ENCODE measurements at regions not wholly inside any gene's neighbourhood (a gene's known extent, or its start where the extent isn't known, plus 50 kb on each side); places are given as distances from the start of the nearest gene placed in this dataset.

- H3K4me2 ChIP-seq (ENCODE audit: insufficient read depth, low read length, poor library complexity, severe bottlenecking), result no peak overlapping the region
- no peak overlapping the region for H2AFZ ChIP-seq (ENCODE audit: low read length)
- no peak overlapping the region for H3K14ac ChIP-seq (ENCODE audit: low read length)
- no peaks in the 10 kb centered on the region for H3K79me1 ChIP-seq (ENCODE audit: low read depth, low read length)
- no peak overlapping the region for H3K4me3 ChIP-seq (ENCODE audit: low read length in 2 of 2)
- no peaks in the 10 kb centered on the region for H3K9me3 ChIP-seq (replicated peaks in 1 of 2; ENCODE audit: control insufficient read depth in 2 of 2, insufficient read depth in 1 of 2, low read depth in 1 of 2, low read length in 2 of 2)
- H3K4ac ChIP-seq (ENCODE audit: low read length), result no peak overlapping the region
- H3K27me3 ChIP-seq (ENCODE audit: control insufficient read depth in 3 of 3, insufficient read depth in 3 of 3, low read depth in 1 of 3, low read length in 3 of 3), result no peaks in the 10 kb centered on the region
- H3K36me3 ChIP-seq (replicated peaks in 1 of 2; ENCODE audit: control insufficient read depth in 2 of 2, insufficient read depth in 2 of 2, low read length in 2 of 2), result no peaks in the 10 kb centered on the region
- H4K8ac ChIP-seq (ENCODE audit: low read depth, low read length), result no peak overlapping the region
- no peak overlapping the region for H2BK15ac ChIP-seq (ENCODE audit: low read length)
- no peak for DNase-seq (ENCODE audit: low spot score)
- no CpG with 5 or more reads among the region's 1 CpG for WGBS, 2 donors (ENCODE audit: extremely low coverage in 2 of 2, insufficient read length in 2 of 2, insufficient replicate concordance in 1 of 2)
- no peak overlapping the region for H3K18ac ChIP-seq (ENCODE audit: low read length)
- no peak overlapping the region for H4K91ac ChIP-seq (ENCODE audit: low read depth, low read length, poor library complexity)
- no peak overlapping the region for H2BK120ac ChIP-seq (ENCODE audit: low read depth, low read length)
- H3K27ac ChIP-seq (replicated peaks; ENCODE audit: low read length), result no peak overlapping the region
- H3K4me1 ChIP-seq (ENCODE audit: control insufficient read depth in 2 of 2, insufficient read depth in 1 of 2, low read depth in 1 of 2, low read length in 2 of 2), result peaks cover 0 to 2% of the 10 kb centered on the region in 2 donors
- no peak overlapping the region for H2BK5ac ChIP-seq (ENCODE audit: low read length)
- H3K23ac ChIP-seq (ENCODE audit: low read depth, low read length, poor library complexity), result no peak overlapping the region
- H2AK5ac ChIP-seq (ENCODE audit: low read depth, low read length), result no peak overlapping the region
- no peak overlapping the region for H2BK12ac ChIP-seq (ENCODE audit: low read length)
- H3K9ac ChIP-seq (ENCODE audit: low read depth, low read length, poor library complexity), result no peak overlapping the region
Measured at GRCh38 chr18:42582266-42582665, 533.2 kb downstream of the RIT2 start.

DNA sequence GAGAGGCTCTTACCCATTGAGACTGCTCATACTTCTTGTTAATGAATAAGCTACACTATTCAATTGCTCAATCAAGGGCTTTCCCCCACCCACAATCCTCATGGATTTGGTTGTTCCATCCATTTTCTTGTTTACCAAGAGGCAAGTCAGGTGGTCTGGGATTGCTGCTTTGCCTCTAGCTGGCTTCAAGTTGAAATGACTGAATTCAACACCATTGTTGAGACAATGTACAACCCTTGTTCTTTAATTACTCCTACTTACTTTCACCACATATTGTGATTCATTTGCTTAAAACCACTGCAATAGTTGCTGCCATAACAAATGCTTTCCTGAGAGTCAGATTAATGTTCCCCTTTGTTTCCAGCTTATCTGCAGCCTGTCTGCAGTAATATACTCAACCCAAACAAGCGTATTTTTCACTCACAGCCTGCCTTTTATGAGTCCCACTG, 532.2 kb downstream of the RIT2 start:
- no peak overlapping the region for H3K27ac ChIP-seq (replicated peaks; ENCODE audit: low read length)
- no peak overlapping the region for H3K14ac ChIP-seq (ENCODE audit: low read length)
- no peak overlapping the region for H3K4me3 ChIP-seq (ENCODE audit: low read length in 2 of 2)
- H3K27me3 ChIP-seq (ENCODE audit: control insufficient read depth in 3 of 3, insufficient read depth in 3 of 3, low read depth in 1 of 3, low read length in 3 of 3), result no peaks in the 10 kb centered on the region
- H4K8ac ChIP-seq (ENCODE audit: low read depth, low read length), result no peak overlapping the region
- no CpG with 5 or more reads among the region's 1 CpG for WGBS, 2 donors (ENCODE audit: extremely low coverage in 2 of 2, insufficient read length in 2 of 2, insufficient replicate concordance in 1 of 2)
- H2BK120ac ChIP-seq (ENCODE audit: low read depth, low read length), result no peak overlapping the region
- H3K4me2 ChIP-seq (ENCODE audit: insufficient read depth, low read length, poor library complexity, severe bottlenecking), result no peak overlapping the region
- H2BK15ac ChIP-seq (ENCODE audit: low read length), result no peak overlapping the region
- no peak overlapping the region for H2AFZ ChIP-seq (ENCODE audit: low read length)
- H4K91ac ChIP-seq (ENCODE audit: low read depth, low read length, poor library complexity), result no peak overlapping the region
- H2BK5ac ChIP-seq (ENCODE audit: low read length), result no peak overlapping the region
- no peaks in the 10 kb centered on the region for H3K36me3 ChIP-seq (replicated peaks in 1 of 2; ENCODE audit: control insufficient read depth in 2 of 2, insufficient read depth in 2 of 2, low read length in 2 of 2)
- no peak for DNase-seq (ENCODE audit: low spot score)
- no peaks in the 10 kb centered on the region for H3K79me1 ChIP-seq (ENCODE audit: low read depth, low read length)
- no peak overlapping the region for H3K18ac ChIP-seq (ENCODE audit: low read length)
- H3K4ac ChIP-seq (ENCODE audit: low read length), result no peak overlapping the region
- no peak overlapping the region for H2AK5ac ChIP-seq (ENCODE audit: low read depth, low read length)
- H2BK12ac ChIP-seq (ENCODE audit: low read length), result no peak overlapping the region
- H3K4me1 ChIP-seq (ENCODE audit: control insufficient read depth in 2 of 2, insufficient read depth in 1 of 2, low read depth in 1 of 2, low read length in 2 of 2), result peaks cover 0 to 2% of the 10 kb centered on the region in 2 donors
- no peak overlapping the region for H3K23ac ChIP-seq (ENCODE audit: low read depth, low read length, poor library complexity)
- no peak overlapping the region for H3K9ac ChIP-seq (ENCODE audit: low read depth, low read length, poor library complexity)
- no peaks in the 10 kb centered on the region for H3K9me3 ChIP-seq (replicated peaks in 1 of 2; ENCODE audit: control insufficient read depth in 2 of 2, insufficient read depth in 1 of 2, low read depth in 1 of 2, low read length in 2 of 2)

GRCh38 chr18:42586601-42587000, 528.9 kb downstream of the RIT2 start:
- no peak overlapping the region for H4K8ac ChIP-seq (ENCODE audit: low read depth, low read length)
- H3K4me2 ChIP-seq (ENCODE audit: insufficient read depth, low read length, poor library complexity, severe bottlenecking), result no peak overlapping the region
- no peak overlapping the region for H2BK120ac ChIP-seq (ENCODE audit: low read depth, low read length)
- WGBS, 2 donors (ENCODE audit: extremely low coverage in 2 of 2, insufficient read length in 2 of 2, insufficient replicate concordance in 1 of 2), result no CpG with 5 or more reads among the region's 2 CpGs
- no peak overlapping the region for H3K18ac ChIP-seq (ENCODE audit: low read length)
- H3K9ac ChIP-seq (ENCODE audit: low read depth, low read length, poor library complexity), result no peak overlapping the region
- H2AK5ac ChIP-seq (ENCODE audit: low read depth, low read length), result no peak overlapping the region
- H3K9me3 ChIP-seq (replicated peaks in 1 of 2; ENCODE audit: control insufficient read depth in 2 of 2, insufficient read depth in 1 of 2, low read depth in 1 of 2, low read length in 2 of 2), result no peaks in the 10 kb centered on the region
- no peak for DNase-seq (ENCODE audit: low spot score)
- H2BK15ac ChIP-seq (ENCODE audit: low read length), result no peak overlapping the region
- no peak overlapping the region for H2BK5ac ChIP-seq (ENCODE audit: low read length)
- no peak overlapping the region for H3K14ac ChIP-seq (ENCODE audit: low read length)
- H3K36me3 ChIP-seq (replicated peaks in 1 of 2; ENCODE audit: control insufficient read depth in 2 of 2, insufficient read depth in 2 of 2, low read length in 2 of 2), result no peaks in the 10 kb centered on the region
- no peak overlapping the region for H3K4ac ChIP-seq (ENCODE audit: low read length)
- H3K27ac ChIP-seq (replicated peaks; ENCODE audit: low read length), result no peak overlapping the region
- peaks cover 0 to 2% of the 10 kb centered on the region in 2 donors for H3K4me1 ChIP-seq (ENCODE audit: control insufficient read depth in 2 of 2, insufficient read depth in 1 of 2, low read depth in 1 of 2, low read length in 2 of 2)
- no peak overlapping the region for H3K23ac ChIP-seq (ENCODE audit: low read depth, low read length, poor library complexity)
- no peak overlapping the region for H2AFZ ChIP-seq (ENCODE audit: low read length)
- no peak overlapping the region for H3K4me3 ChIP-seq (ENCODE audit: low read length in 2 of 2)
- H4K91ac ChIP-seq (ENCODE audit: low read depth, low read length, poor library complexity), result no peak overlapping the region
- no peak overlapping the region for H2BK12ac ChIP-seq (ENCODE audit: low read length)
- no peaks in the 10 kb centered on the region for H3K79me1 ChIP-seq (ENCODE audit: low read depth, low read length)
- no peaks in the 10 kb centered on the region for H3K27me3 ChIP-seq (ENCODE audit: control insufficient read depth in 3 of 3, insufficient read depth in 3 of 3, low read depth in 1 of 3, low read length in 3 of 3)

DNA sequence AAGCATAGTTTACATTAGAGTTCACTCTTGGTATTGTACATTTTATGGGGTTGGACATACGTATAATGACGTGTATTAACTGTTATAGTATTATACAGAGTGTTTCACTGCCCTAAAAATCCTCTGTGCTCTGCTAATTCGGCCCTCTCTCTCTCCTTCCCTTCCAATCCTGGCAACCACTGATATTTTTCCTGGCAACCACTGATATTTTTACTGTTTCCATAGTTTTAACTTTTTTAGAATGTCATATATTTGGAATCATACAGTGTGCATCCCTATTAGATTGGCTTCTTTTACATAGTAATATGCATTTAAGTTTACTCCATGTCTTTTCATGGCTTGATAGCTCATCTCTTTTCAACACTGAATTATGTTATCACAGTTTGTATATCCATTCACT, 526.7 kb downstream of the RIT2 start:
- Histone ChIP-seq H4K8ac (ENCODE audit: low read depth, low read length) (no peak overlapping the region), H3K18ac (ENCODE audit: low read length) (no peak overlapping the region), H3K4me3 (ENCODE audit: low read length in 2 of 2) (no peak overlapping the region), H3K14ac (ENCODE audit: low read length) (no peak overlapping the region), H2BK15ac (ENCODE audit: low read length) (no peak overlapping the region), H3K79me1 (ENCODE audit: low read depth, low read length) (no peaks in the 10 kb centered on the region), H2AFZ (ENCODE audit: low read length) (no peak overlapping the region), H3K4me2 (ENCODE audit: insufficient read depth, low read length, poor library complexity, severe bottlenecking) (no peak overlapping the region), H2BK12ac (ENCODE audit: low read length) (no peak overlapping the region), H3K4me1 (ENCODE audit: control insufficient read depth in 2 of 2, insufficient read depth in 1 of 2, low read depth in 1 of 2, low read length in 2 of 2) (peaks cover 0 to 2% of the 10 kb centered on the region in 2 donors), H2AK5ac (ENCODE audit: low read depth, low read length) (no peak overlapping the region), H3K27me3 (ENCODE audit: control insufficient read depth in 3 of 3, insufficient read depth in 3 of 3, low read depth in 1 of 3, low read length in 3 of 3) (no peaks in the 10 kb centered on the region), H2BK120ac (ENCODE audit: low read depth, low read length) (no peak overlapping the region), H3K9ac (ENCODE audit: low read depth, low read length, poor library complexity) (no peak overlapping the region), H3K27ac (replicated peaks; ENCODE audit: low read length) (no peak overlapping the region), H3K9me3 (replicated peaks in 1 of 2; ENCODE audit: control insufficient read depth in 2 of 2, insufficient read depth in 1 of 2, low read depth in 1 of 2, low read length in 2 of 2) (no peaks in the 10 kb centered on the region), H3K36me3 (replicated peaks in 1 of 2; ENCODE audit: control insufficient read depth in 2 of 2, insufficient read depth in 2 of 2, low read length in 2 of 2) (no peaks in the 10 kb centered on the region), H3K23ac (ENCODE audit: low read depth, low read length, poor library complexity) (no peak overlapping the region), H3K4ac (ENCODE audit: low read length) (no peak overlapping the region), H4K91ac (ENCODE audit: low read depth, low read length, poor library complexity) (no peak overlapping the region), H2BK5ac (ENCODE audit: low read length) (no peak overlapping the region)
- no peak for DNase-seq (ENCODE audit: low spot score)
- WGBS, 2 donors (ENCODE audit: extremely low coverage in 2 of 2, insufficient read length in 2 of 2, insufficient replicate concordance in 1 of 2), result no CpG with 5 or more reads among the region's 3 CpGs

All from neuronal stem cell (in vitro differentiated cells).